Peyer's patch (tissue), 4 donors: ENCODE measurements at regions not wholly inside any gene's neighbourhood (a gene's known extent, or its start where the extent isn't known, plus 50 kb on each side); places are given as distances from the start of the nearest gene placed in this dataset.

ENCODE experiments used
- DNase-seq, 3 donors: peaks; one replicate each; pipeline ENCODE4 v3.0.0-alpha.2; 2017 to 2019
- H3K27ac ChIP-seq, 4 donors: fragments of 200-600 bp; sonication (generic); one replicate each; pipeline ENCODE4 v1.5.1; 2016 to 2019
- H3K27me3 ChIP-seq, 2 donors: fragments of 200-600 bp; sonication (generic); one replicate each; pipeline ENCODE4 v1.5.1; 2019
- H3K36me3 ChIP-seq, 3 donors: fragments of 200-600 bp; sonication (generic); one replicate each; pipeline ENCODE4 v1.5.1; 2016 to 2019
- H3K4me1 ChIP-seq, 4 donors: fragments of 200-600 bp; sonication (generic); one replicate each; pipeline ENCODE4 v1.5.1; 2016 to 2019
- H3K4me3 ChIP-seq, 4 donors: fragments of 200-600 bp; sonication (generic); 1 replicate in 3 of 4; 2 replicates in 1 of 4; pipeline ENCODE4 v1.5.1; 2016 to 2019; ENCODE audit warnings: mild to moderate bottlenecking in 1 of 4
- H3K9me3 ChIP-seq, 4 donors: fragments of 200-600 bp; sonication (generic); one replicate each; pipeline ENCODE4 v1.5.1; 2016 to 2019; ENCODE audit warnings: mild to moderate bottlenecking in 1 of 4
- CTCF ChIP-seq, 6 experiments: fragments of 450-650 bp in 4 of 6; fragments of 200-600 bp in 2 of 6; sonication (generic) in 1 of 6; IDR thresholded peaks; one replicate each; pipeline ENCODE4 v1.5.1; 2017 to 2019; ENCODE audit warnings: antibody characterized with exemption in 6 of 6, mild to moderate bottlenecking in 3 of 6, moderate library complexity in 1 of 6
- POLR2A ChIP-seq, 2 donors: fragments of 450-650 bp; IDR thresholded peaks; one replicate each; pipeline ENCODE4 v1.5.1; 2017; ENCODE audit warnings: antibody characterized with exemption in 2 of 2, mild to moderate bottlenecking in 2 of 2, moderate library complexity in 2 of 2

GRCh38 chr3:65303431-65303830 lies 615.6 kb upstream of the ADAMTS9 start:
- no peaks in the 10 kb centered on the region for H3K9me3 ChIP-seq
- no peak overlapping the region for H3K27ac ChIP-seq
- H3K27me3 ChIP-seq = no peaks in the 10 kb centered on the region
- H3K4me3 ChIP-seq = no peak overlapping the region
- no peak for DNase-seq
- no peaks in the 10 kb centered on the region for H3K36me3 ChIP-seq
- H3K4me1 ChIP-seq = no peaks in the 10 kb centered on the region
- TF ChIP-seq POLR2A (IDR thresholded peaks at IDR 0.05) (no peak), CTCF (IDR thresholded peaks at IDR 0.05) (no peak)

- DNase-seq = no peak
- H3K27me3 ChIP-seq = no peaks in the 10 kb centered on the region
- H3K9me3 ChIP-seq = no peaks in the 10 kb centered on the region
- no peak overlapping the region for H3K4me3 ChIP-seq
- TF ChIP-seq POLR2A (IDR thresholded peaks at IDR 0.05) (no peak), CTCF (IDR thresholded peaks at IDR 0.05) (no peak)
- no peak overlapping the region for H3K27ac ChIP-seq
- H3K36me3 ChIP-seq = no peaks in the 10 kb centered on the region
- no peaks in the 10 kb centered on the region for H3K4me1 ChIP-seq
Observed at GRCh38 chr3:65291448-65292125, 603.8 kb upstream of the ADAMTS9 start.

DNA sequence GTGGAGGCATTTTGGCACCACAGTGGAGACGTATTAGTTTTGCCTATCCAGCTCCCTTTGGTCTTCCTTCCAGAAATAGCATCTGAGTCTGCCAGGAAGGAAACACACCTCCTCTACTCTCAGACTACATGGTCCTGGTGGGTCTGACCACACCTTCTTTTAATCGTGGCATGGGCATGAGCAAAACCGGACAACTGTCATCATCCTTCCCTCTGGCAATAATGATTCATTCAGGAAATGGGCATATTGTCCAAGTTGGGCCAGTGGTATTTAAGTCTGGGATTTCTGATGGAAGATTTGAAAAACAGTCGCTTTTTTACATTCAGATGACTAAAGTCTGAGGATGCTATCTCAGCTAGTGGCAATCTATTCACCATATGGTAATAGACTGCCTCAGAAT lies 601.0 kb upstream of the ADAMTS9 start:
- no peak for DNase-seq
- TF ChIP-seq CTCF (IDR thresholded peaks at IDR 0.05) (no peak), POLR2A (IDR thresholded peaks at IDR 0.05) (no peak)

GRCh38 chr3:65285956-65286355 lies 598.2 kb upstream of the ADAMTS9 start:
- no peak for DNase-seq
- Histone ChIP-seq H3K27me3 (no peaks in the 10 kb centered on the region), H3K9me3 (no peaks in the 10 kb centered on the region), H3K36me3 (no peaks in the 10 kb centered on the region), H3K4me3 (no peak overlapping the region), H3K27ac (no peak overlapping the region), H3K4me1 (no peaks in the 10 kb centered on the region)
- TF ChIP-seq CTCF (IDR thresholded peaks at IDR 0.05) (no peak), POLR2A (IDR thresholded peaks at IDR 0.05) (no peak)

More for the DNA sequence above, 601.0 kb upstream of the ADAMTS9 start:
- Histone ChIP-seq H3K4me1 (no peaks in the 10 kb centered on the region), H3K36me3 (no peaks in the 10 kb centered on the region), H3K27ac (no peak overlapping the region), H3K9me3 (no peaks in the 10 kb centered on the region), H3K27me3 (no peaks in the 10 kb centered on the region), H3K4me3 (no peak overlapping the region)

DNA sequence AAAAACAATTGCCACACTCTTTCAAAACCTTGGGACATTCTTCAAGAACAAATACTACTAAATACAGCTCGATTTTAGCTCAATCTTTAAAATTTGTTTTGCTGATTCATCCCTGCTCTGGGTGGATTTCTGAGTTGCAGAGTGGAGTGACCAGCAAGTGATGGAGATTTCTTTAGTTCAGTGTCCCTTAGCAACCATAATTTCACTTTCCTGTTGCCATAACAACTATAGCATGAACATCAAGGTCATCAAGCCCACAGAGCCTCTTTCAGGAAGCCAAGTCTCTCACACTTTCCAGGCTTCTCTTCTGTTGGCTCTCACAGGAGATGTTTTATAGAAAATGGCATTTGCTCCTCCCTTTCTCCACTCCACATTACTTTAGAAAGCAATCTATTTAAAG lies 597.2 kb upstream of the ADAMTS9 start:
- H3K27ac ChIP-seq = no peak overlapping the region
- H3K36me3 ChIP-seq = no peaks in the 10 kb centered on the region
- no peak overlapping the region for H3K4me3 ChIP-seq
- H3K4me1 ChIP-seq = no peaks in the 10 kb centered on the region
- no peaks in the 10 kb centered on the region for H3K27me3 ChIP-seq
- TF ChIP-seq POLR2A (IDR thresholded peaks at IDR 0.05) = no peak
- no peak for TF ChIP-seq CTCF (IDR thresholded peaks at IDR 0.05)
- no peaks in the 10 kb centered on the region for H3K9me3 ChIP-seq
- DNase-seq = no peak

DNA sequence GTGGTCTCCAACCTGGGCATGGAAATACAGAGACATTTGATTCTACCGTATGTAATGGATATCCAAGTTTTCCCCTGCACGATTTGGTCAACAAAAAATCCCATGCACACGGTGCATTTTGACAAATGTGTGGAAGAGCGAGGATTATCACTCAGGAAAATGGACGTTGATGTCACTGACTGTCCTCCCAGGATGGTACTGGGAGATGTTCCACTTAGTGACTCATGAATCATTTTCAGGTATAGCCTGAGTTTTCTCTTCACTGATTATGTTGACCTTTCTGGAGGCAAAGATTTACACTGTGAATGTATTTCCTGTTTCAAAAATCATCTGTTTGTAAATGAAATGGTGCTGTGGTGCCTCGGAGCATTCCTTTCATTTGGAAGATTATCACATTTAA lies 596.7 kb upstream of the ADAMTS9 start:
- no peaks in the 10 kb centered on the region for H3K27me3 ChIP-seq
- TF ChIP-seq CTCF (IDR thresholded peaks at IDR 0.05) (no peak), POLR2A (IDR thresholded peaks at IDR 0.05) (no peak)
- no peak for DNase-seq

More for the DNA sequence above, 596.7 kb upstream of the ADAMTS9 start:
- Histone ChIP-seq H3K36me3 (no peaks in the 10 kb centered on the region), H3K9me3 (no peaks in the 10 kb centered on the region), H3K4me3 (no peak overlapping the region), H3K27ac (no peak overlapping the region), H3K4me1 (no peaks in the 10 kb centered on the region)
